ENCODE measurements at regions not wholly inside any gene's neighbourhood (a gene's known extent, or its start where the extent isn't known, plus 50 kb on each side); places are given as distances from the start of the nearest gene placed in this dataset.

GRCh38 chr2:172204762-172205161, 102.1 kb upstream of the DLX2 start:
- no peak for DNase-seq

- no peak for DNase-seq
Measured at GRCh38 chr2:172205292-172205691, 102.6 kb upstream of the DLX2 start.

- DNase-seq = no peak
Measured at GRCh38 chr2:172207911-172208310, 105.2 kb upstream of the DLX2 start.

- DNase-seq = no peak
Measured at GRCh38 chr2:172208791-172209325, 106.2 kb upstream of the DLX2 start.

- DNase-seq = no peak
Measured at GRCh38 chr2:172210599-172210998, 107.9 kb upstream of the DLX2 start.

- no peak for DNase-seq
Measured at GRCh38 chr2:172211512-172211911, 108.8 kb upstream of the DLX2 start.

GRCh38 chr2:172213116-172213860, 110.6 kb upstream of the DLX2 start:
- DNase-seq = no peak

GRCh38 chr2:172214252-172214651, 111.6 kb upstream of the DLX2 start:
- no peak for DNase-seq

GRCh38 chr2:172215172-172215935, 112.7 kb upstream of the DLX2 start:
- DNase-seq = no peak

GRCh38 chr2:172215936-172216335, 113.2 kb upstream of the DLX2 start:
- DNase-seq = no peak

- DNase-seq = no peak
Measured at GRCh38 chr2:172216477-172216876, 113.8 kb upstream of the DLX2 start.

- DNase-seq = no peak
Measured at GRCh38 chr2:172219201-172219600, 116.5 kb upstream of the DLX2 start.

GRCh38 chr2:172220121-172220520, 117.4 kb upstream of the DLX2 start:
- no peak for DNase-seq

- no peak for DNase-seq
Measured at GRCh38 chr2:172223601-172224054, 120.9 kb upstream of the DLX2 start.

GRCh38 chr2:172225786-172226185, 123.1 kb upstream of the DLX2 start:
- DNase-seq = no peak

GRCh38 chr2:172226244-172227061, 123.8 kb upstream of the DLX2 start:
- DNase-seq = no peak

GRCh38 chr2:172227719-172228118, 125.0 kb upstream of the DLX2 start:
- no peak for DNase-seq

GRCh38 chr2:172228177-172228808, 125.6 kb upstream of the DLX2 start:
- DNase-seq = no peak

- no peak for DNase-seq
Measured at GRCh38 chr2:172229125-172229524, 126.4 kb upstream of the DLX2 start.

- DNase-seq = no peak
Measured at GRCh38 chr2:172230332-172230888, 127.7 kb upstream of the DLX2 start.

- DNase-seq = no peak
Measured at GRCh38 chr2:172230889-172231401, 128.2 kb upstream of the DLX2 start.

- no peak for DNase-seq
Measured at GRCh38 chr2:172231508-172231907, 128.8 kb upstream of the DLX2 start.

All from RPMI8226 (cell line).